Stimulated activated naive CD8-positive, alpha-beta T cell treated with anti-CD3 and anti-CD28 coated beads, Interleukin-15, amount 100 ng/mL, for 72 hours (primary cell): ENCODE measurements at regions not wholly inside any gene's neighbourhood (a gene's known extent, or its start where the extent isn't known, plus 50 kb on each side); places are given as distances from the start of the nearest gene placed in this dataset.
A peak's percentile ranks its signal among the peaks of the same experiment; 100 is the strongest.
"Not testable (repeated sequence)": the region's sequence is repeated elsewhere in the genome, so short reads cannot be mapped to it uniquely, and the experiment has no call there.

ENCODE experiments used
- ATAC-seq: fragments of 150-1000 bp; cut with Tn5 transposase; 2 replicates; pipeline ENCODE4 v1.10.0; 2021; ENCODE audit warnings: mild to moderate bottlenecking, moderate library complexity
- DNase-seq, 2 donors: peaks; one replicate each; pipeline ENCODE4 v3.0.0; 2021 to 2022
- H3K27ac Mint-ChIP-seq, 2 donors: one replicate each; pipeline ENCODE4 v1.8.0; 2022; ENCODE audit warnings: mild to moderate bottlenecking in 2 of 2, mixed read lengths in 2 of 2, moderate library complexity in 2 of 2
- H3K27me3 Mint-ChIP-seq: one replicate; pipeline ENCODE4 v1.8.0; 2022; ENCODE audit warnings: mixed read lengths
- H3K4me1 Mint-ChIP-seq: one replicate; pipeline ENCODE4 v1.8.0; 2022; ENCODE audit warnings: mild to moderate bottlenecking, mixed read lengths
- H3K4me3 Mint-ChIP-seq, 2 donors: one replicate each; pipeline ENCODE4 v1.8.0; 2022; ENCODE audit warnings: mild to moderate bottlenecking in 2 of 2, mixed read lengths in 2 of 2, moderate library complexity in 1 of 2
- H3K9me3 Mint-ChIP-seq, 2 donors: one replicate each; pipeline ENCODE4 v1.8.0; 2022; ENCODE audit warnings: mixed read lengths in 2 of 2

- H3K27ac Mint-ChIP-seq, H3K4me3 Mint-ChIP-seq, H3K4me1 Mint-ChIP-seq, H3K27me3 Mint-ChIP-seq, H3K9me3 Mint-ChIP-seq: not testable (repeated sequence)
- DNase-seq (peak; percentile 7 to 12), ATAC-seq (peak; percentile 73)
Observed at GRCh38 chr16:15219679-15220615, 125.9 kb upstream of the RRN3 start.

GRCh38 chr16:15218856-15219500 lies 124.9 kb upstream of the RRN3 start:
- ATAC-seq, H3K4me1 Mint-ChIP-seq, H3K27ac Mint-ChIP-seq, DNase-seq, H3K4me3 Mint-ChIP-seq, H3K9me3 Mint-ChIP-seq, H3K27me3 Mint-ChIP-seq: not testable (repeated sequence)

- not testable (repeated sequence) for H3K9me3 Mint-ChIP-seq, H3K4me3 Mint-ChIP-seq, ATAC-seq, H3K4me1 Mint-ChIP-seq, H3K27me3 Mint-ChIP-seq, H3K27ac Mint-ChIP-seq, DNase-seq
Observed at GRCh38 chr16:15207202-15207981, 113.3 kb upstream of the RRN3 start.

- H3K9me3 Mint-ChIP-seq, ATAC-seq, DNase-seq, H3K4me1 Mint-ChIP-seq, H3K4me3 Mint-ChIP-seq, H3K27ac Mint-ChIP-seq, H3K27me3 Mint-ChIP-seq: not testable (repeated sequence)
Observed at GRCh38 chr16:15206439-15206838, 112.4 kb upstream of the RRN3 start.

- not testable (repeated sequence) for H3K4me1 Mint-ChIP-seq, H3K9me3 Mint-ChIP-seq, ATAC-seq, H3K27me3 Mint-ChIP-seq, H3K27ac Mint-ChIP-seq, H3K4me3 Mint-ChIP-seq, DNase-seq
Observed at GRCh38 chr16:15205939-15206338, 111.9 kb upstream of the RRN3 start.

- not testable (repeated sequence) for H3K9me3 Mint-ChIP-seq, H3K4me3 Mint-ChIP-seq, H3K27ac Mint-ChIP-seq, H3K27me3 Mint-ChIP-seq, DNase-seq, ATAC-seq, H3K4me1 Mint-ChIP-seq
Observed at GRCh38 chr16:15204571-15204970, 110.5 kb upstream of the RRN3 start.

GRCh38 chr16:15192813-15193212 lies 98.7 kb upstream of the RRN3 start:
- not testable (repeated sequence) for H3K9me3 Mint-ChIP-seq, H3K27me3 Mint-ChIP-seq, DNase-seq, H3K4me3 Mint-ChIP-seq, H3K27ac Mint-ChIP-seq, H3K4me1 Mint-ChIP-seq, ATAC-seq

- not testable (repeated sequence) for ATAC-seq, DNase-seq, H3K27me3 Mint-ChIP-seq, H3K4me1 Mint-ChIP-seq, H3K27ac Mint-ChIP-seq, H3K9me3 Mint-ChIP-seq, H3K4me3 Mint-ChIP-seq
Observed at GRCh38 chr16:15192197-15192596, 98.1 kb upstream of the RRN3 start.

- H3K27me3 Mint-ChIP-seq, H3K27ac Mint-ChIP-seq, H3K4me1 Mint-ChIP-seq, ATAC-seq, H3K4me3 Mint-ChIP-seq, DNase-seq, H3K9me3 Mint-ChIP-seq: not testable (repeated sequence)
Observed at GRCh38 chr16:15189478-15189877, 95.4 kb upstream of the RRN3 start.
